ENCODE measurements at regions not wholly inside any gene's neighbourhood (a gene's known extent, or its start where the extent isn't known, plus 50 kb on each side); places are given as distances from the start of the nearest gene placed in this dataset.

DNA sequence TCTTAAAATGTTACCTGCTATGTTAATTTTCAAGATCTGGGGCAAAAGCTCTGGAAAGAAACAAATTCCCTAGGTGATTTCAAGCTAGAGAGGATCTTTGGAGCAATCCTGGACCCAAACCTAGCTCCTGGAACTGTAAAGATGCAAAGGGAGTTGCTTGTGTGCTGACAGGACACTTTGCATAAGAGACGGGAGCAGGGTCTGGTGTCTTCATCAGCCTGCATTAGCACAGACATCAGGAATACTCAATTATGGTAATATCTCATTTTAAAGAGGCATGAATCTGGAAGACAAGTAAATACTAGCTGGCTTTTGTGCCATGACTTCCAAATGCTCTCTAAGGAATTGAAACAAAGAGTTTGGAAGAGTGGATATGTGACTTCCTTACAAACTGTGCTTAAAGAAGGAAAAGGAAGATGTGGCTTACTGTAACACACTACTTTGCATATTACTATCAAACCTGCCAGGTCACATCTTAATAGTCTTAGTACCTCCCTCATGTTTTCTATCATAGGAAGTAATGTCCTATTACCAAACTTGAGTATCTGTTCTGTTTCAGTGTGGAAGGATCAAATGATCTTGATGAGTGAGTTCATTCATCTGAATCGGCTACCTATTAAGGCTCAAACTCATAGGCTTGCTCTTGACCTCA, 193.4 kb downstream of the ALDH8A1 start:
- no peak for TF ChIP-seq CTCF (IDR thresholded peaks at IDR 0.05)
- Mint-ChIP-seq H3K4me3 (no peak overlapping the region), H3K36me3 (ENCODE audit: low read depth) (no peaks in the 10 kb centered on the region), H3K27me3 (no peaks in the 10 kb centered on the region), H3K27ac (no peak overlapping the region), H3K9me3 (no peaks in the 10 kb centered on the region), H3K4me1 (no peaks in the 10 kb centered on the region)
- no peak for DNase-seq
- intact Hi-C loops (cut with micrococcal nuclease) = no loop called here
- ChIA-PET CTCF (no interaction called here), POLR2A (no interaction called here)
- ATAC-seq (ENCODE audit: low read depth) = no peak

- no peak for DNase-seq
- H3K27me3 Mint-ChIP-seq = peaks cover 1% of the 10 kb centered on the region
- H3K4me1 Mint-ChIP-seq = no peaks in the 10 kb centered on the region
- no peak overlapping the region for H3K4me3 Mint-ChIP-seq
- CTCF ChIA-PET = no interaction called here
- H3K36me3 Mint-ChIP-seq (ENCODE audit: low read depth) = no peaks in the 10 kb centered on the region
- intact Hi-C loops (cut with micrococcal nuclease) = no loop called here
- no peaks in the 10 kb centered on the region for H3K9me3 Mint-ChIP-seq
- no peak overlapping the region for H3K27ac Mint-ChIP-seq
- TF ChIP-seq CTCF (IDR thresholded peaks at IDR 0.05) = no peak
- ATAC-seq (ENCODE audit: low read depth) = no peak
- POLR2A ChIA-PET = no interaction called here
Observed at GRCh38 chr6:134754013-134754690, 195.7 kb downstream of the ALDH8A1 start.

DNA sequence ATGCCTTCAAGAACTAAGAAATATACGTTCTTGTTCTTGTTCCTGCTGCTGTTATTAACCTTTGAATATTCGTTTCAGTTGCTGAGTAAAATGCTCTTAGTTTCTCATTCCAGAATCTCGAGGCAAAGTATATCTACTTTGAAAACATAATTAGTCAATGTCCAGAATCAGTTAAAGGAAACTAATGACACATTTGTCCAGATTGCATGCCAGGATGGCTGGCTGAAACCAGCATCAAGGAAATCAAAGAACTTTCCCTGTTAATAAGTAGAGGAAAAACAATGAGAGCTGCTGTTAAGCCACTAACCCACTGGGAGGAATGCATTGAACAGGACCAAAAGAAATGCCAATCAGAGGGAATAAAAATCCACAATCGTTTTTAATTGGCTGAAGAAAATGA, 196.9 kb downstream of the ALDH8A1 start:
- TF ChIP-seq CTCF (IDR thresholded peaks at IDR 0.05) = no peak
- Mint-ChIP-seq H3K4me3 (no peak overlapping the region), H3K36me3 (ENCODE audit: low read depth) (no peaks in the 10 kb centered on the region), H3K4me1 (no peaks in the 10 kb centered on the region), H3K9me3 (no peaks in the 10 kb centered on the region), H3K27ac (no peak overlapping the region), H3K27me3 (peaks cover 1% of the 10 kb centered on the region)
- ATAC-seq (ENCODE audit: low read depth) (no peak), DNase-seq (no peak)
- ChIA-PET CTCF (no interaction called here), POLR2A (no interaction called here)
- intact Hi-C loops (cut with micrococcal nuclease) = no loop called here

- POLR2A ChIA-PET = no interaction called here
- Mint-ChIP-seq H3K4me1 (no peaks in the 10 kb centered on the region), H3K27ac (no peak overlapping the region), H3K9me3 (no peaks in the 10 kb centered on the region), H3K4me3 (no peak overlapping the region), H3K27me3 (peaks cover 1% of the 10 kb centered on the region), H3K36me3 (ENCODE audit: low read depth) (no peaks in the 10 kb centered on the region)
- CTCF ChIA-PET = no interaction called here
- DNase-seq (no peak), ATAC-seq (ENCODE audit: low read depth) (no peak)
- no peak for TF ChIP-seq CTCF (IDR thresholded peaks at IDR 0.05)
- intact Hi-C loops (cut with micrococcal nuclease) = no loop called here
Observed at GRCh38 chr6:134752445-134752844, 197.5 kb downstream of the ALDH8A1 start.

- ChIA-PET POLR2A (no interaction called here), CTCF (no interaction called here)
- no peak for TF ChIP-seq CTCF (IDR thresholded peaks at IDR 0.05)
- peaks cover 8% of the 10 kb centered on the region for H3K27me3 Mint-ChIP-seq
- no peak for DNase-seq
- ATAC-seq (ENCODE audit: low read depth) = no peak
- no peaks in the 10 kb centered on the region for H3K4me1 Mint-ChIP-seq
- intact Hi-C loops (cut with micrococcal nuclease) = no loop called here
- no peaks in the 10 kb centered on the region for H3K36me3 Mint-ChIP-seq (ENCODE audit: low read depth)
- H3K27ac Mint-ChIP-seq = no peak overlapping the region
- no peaks in the 10 kb centered on the region for H3K9me3 Mint-ChIP-seq
- no peak overlapping the region for H3K4me3 Mint-ChIP-seq
Observed at GRCh38 chr6:134750669-134751068, 199.2 kb downstream of the ALDH8A1 start.
